GM19043 (cell line): ENCODE measurements at regions not wholly inside any gene's neighbourhood (a gene's known extent, or its start where the extent isn't known, plus 50 kb on each side); places are given as distances from the start of the nearest gene placed in this dataset.
"Not testable (repeated sequence)": the region's sequence is repeated elsewhere in the genome, so short reads cannot be mapped to it uniquely, and the experiment has no call there.

Source experiments
- ATAC-seq: cut with Tn5 transposase; IDR thresholded peaks from one replicate; pipeline ENCODE4 v1.9.1; 2021; ENCODE audit warnings: low read depth; ENCODE audit not compliant: unreplicated experiment

GRCh38 chr13:97520061-97520460, 86.1 kb downstream of the RAP2A start:
- no peak for ATAC-seq

DNA sequence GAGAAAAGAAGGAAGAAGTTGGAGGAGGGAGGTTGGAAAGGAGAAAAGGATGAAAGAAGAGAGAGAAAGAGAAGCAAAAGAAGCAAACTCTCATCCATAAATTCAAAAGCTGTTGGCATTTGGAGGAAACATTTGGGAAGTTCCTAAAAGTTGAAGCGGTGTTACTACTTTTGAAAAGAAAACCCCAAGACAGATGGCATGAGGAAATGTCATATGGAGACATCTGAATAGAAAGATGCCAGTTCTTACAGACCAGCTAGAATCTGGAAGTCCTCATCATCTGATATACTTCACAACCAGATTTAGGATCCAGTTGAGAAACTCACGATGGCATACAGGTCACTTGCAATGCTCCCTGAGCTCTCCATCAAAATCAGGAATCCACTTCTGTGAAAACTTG, 86.9 kb downstream of the RAP2A start:
- ATAC-seq: no peak

- ATAC-seq: no peak
Measured at GRCh38 chr13:97521726-97522125, 87.8 kb downstream of the RAP2A start.

GRCh38 chr13:97522243-97522642, 88.3 kb downstream of the RAP2A start:
- no peak for ATAC-seq

- ATAC-seq: no peak
Measured at GRCh38 chr13:97526556-97526955, 92.6 kb downstream of the RAP2A start.

GRCh38 chr13:97528518-97528917, 94.5 kb downstream of the RAP2A start:
- ATAC-seq: no peak

GRCh38 chr13:97534540-97534939, 100.6 kb downstream of the RAP2A start:
- no peak for ATAC-seq

DNA sequence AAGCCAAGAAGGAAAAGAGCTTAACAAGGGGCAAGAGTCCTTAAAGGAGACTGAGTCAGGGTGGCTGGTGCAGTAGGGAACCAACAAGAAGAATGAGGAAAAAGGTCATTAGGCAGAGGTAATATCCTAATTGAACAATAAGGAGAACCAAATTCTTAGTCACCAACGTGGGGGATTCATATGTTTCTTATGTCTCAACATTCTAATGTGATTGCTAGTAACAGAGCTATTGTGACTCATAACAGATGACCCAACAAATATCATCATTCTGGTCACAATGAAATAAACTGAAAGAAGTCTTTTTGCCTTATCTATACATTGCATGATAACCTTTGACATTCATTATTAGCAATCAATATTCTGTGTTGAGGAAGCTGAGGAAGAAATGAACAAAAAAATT, 101.6 kb downstream of the RAP2A start:
- ATAC-seq: no peak

DNA sequence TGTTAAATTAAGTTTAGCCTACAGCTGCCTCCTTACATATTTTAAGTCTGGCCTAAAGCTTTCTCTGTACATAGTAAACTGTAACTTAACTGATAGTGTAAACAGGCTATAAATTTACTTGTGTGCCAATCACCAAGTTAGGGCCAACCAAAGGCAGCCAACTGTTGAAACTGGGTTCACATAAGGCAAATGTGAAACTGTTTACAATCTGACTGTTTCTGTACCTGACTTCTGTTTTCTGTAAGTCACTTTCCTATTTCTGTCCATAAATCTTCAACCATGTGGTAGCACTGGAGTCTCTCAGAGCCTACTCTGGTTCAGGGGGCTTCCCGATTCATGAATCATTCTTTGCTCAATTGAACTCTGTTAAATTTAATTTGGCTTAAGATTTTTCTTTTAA, 103.1 kb downstream of the RAP2A start:
- ATAC-seq: no peak

GRCh38 chr13:97538203-97538602, 104.2 kb downstream of the RAP2A start:
- no peak for ATAC-seq

DNA sequence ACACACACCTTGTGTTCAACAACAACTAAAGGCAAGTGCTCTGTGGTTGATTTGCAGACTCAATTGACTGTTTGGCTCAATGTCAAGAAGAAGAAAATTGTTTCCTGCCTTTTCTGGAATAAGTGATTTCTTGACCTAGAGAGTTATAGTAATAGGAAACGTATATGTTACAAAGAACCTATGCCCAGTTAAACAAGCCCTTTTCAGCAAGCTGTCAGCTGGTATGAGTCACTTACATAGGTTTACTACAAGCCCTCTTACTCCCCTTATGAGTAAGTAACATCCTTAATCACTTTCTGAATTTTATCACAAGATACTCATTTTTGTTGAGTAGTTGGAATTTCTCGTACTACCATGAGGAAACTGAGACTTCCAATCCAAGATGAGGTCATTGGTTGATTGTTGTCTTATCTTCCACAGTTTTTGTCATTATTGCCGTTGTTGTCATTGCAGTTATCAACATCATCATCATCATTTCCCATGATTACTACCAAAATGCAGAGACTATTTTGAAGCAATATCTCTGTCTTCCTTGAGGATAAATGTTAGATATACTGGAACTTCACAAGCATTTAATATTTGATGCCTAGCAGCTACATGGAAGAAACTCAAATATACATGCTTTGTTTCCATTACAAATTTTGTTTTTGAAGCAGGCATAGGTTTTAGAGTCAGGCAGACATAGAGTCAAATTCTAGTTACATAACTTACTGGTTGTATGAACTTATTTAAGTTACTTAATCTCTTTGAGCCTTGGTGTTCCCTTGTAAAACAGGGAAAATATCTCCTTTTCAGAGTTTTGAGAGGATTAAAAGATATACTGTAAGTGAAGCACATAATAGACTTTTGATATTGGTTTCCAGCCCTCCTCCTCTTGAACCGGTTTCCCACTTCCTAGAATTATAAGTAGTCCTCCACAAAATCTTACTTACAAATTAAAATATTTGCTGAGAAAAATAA, 106.0 kb downstream of the RAP2A start:
- ATAC-seq: no peak

GRCh38 chr13:97540696-97541095, 106.7 kb downstream of the RAP2A start:
- no peak for ATAC-seq

- ATAC-seq: no peak
Measured at GRCh38 chr13:97542102-97542685, 108.2 kb downstream of the RAP2A start.

DNA sequence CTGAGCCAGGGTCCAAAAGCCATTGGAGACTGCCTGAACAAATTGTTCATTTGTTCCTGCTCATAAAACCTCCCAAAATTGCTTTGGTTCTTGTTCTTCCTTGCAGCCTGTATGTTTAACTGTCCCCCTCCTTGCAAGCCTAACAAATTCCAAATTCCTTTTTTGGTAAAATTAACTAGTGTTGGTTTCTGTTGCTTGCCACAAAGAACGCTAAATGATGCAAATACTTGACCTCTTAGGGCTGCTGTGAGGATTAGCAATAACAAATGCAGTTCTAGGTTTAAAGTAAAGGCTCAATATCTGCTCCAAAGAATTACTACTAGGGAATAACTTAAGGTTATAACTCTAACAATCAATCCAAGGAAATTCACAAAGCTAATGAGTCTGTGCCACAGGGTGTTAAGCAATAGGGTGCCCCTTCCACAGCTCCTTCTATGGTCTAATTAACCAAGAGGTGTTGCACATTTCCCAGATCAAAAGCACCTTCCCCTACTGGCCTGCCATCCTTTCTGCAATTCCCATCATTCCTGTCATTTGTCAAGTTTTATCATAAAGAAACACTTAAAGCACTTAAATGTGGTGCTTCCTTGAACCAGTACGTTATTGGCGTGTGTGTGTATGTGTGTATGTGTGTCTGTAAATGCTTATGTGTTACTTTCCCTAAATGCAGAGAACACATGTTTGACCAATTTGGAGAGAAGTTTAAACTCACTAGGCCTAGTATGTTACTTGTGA, 110.2 kb downstream of the RAP2A start:
- no peak for ATAC-seq

GRCh38 chr13:97544971-97545499, 111.1 kb downstream of the RAP2A start:
- not testable (repeated sequence) for ATAC-seq

DNA sequence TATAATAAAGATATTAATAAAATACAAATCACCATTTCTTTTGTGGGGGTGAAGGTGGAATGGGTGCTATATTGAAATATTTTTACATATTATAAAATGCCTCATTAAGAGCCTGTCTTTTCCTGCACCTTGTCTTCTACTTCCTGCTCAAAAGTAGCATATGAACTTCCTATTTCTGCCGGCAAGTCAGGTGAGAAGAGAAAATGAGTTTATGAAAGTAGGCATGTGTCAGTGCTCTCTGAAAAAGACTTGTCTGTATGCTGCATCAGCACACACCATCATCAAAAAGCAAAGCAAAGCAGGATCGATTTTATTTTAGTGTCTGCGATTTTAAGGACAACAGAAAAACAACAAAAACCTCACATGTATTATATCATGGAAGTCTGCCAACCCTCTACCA, 114.2 kb downstream of the RAP2A start:
- ATAC-seq: peak; percentile 69

- ATAC-seq: no peak
Measured at GRCh38 chr13:97548711-97549110, 114.7 kb downstream of the RAP2A start.

- no peak for ATAC-seq
Measured at GRCh38 chr13:97549201-97549600, 115.2 kb downstream of the RAP2A start.

- ATAC-seq: no peak
Measured at GRCh38 chr13:97554496-97554895, 120.5 kb downstream of the RAP2A start.

- no peak for ATAC-seq
Measured at GRCh38 chr13:97555034-97555433, 121.1 kb downstream of the RAP2A start.

DNA sequence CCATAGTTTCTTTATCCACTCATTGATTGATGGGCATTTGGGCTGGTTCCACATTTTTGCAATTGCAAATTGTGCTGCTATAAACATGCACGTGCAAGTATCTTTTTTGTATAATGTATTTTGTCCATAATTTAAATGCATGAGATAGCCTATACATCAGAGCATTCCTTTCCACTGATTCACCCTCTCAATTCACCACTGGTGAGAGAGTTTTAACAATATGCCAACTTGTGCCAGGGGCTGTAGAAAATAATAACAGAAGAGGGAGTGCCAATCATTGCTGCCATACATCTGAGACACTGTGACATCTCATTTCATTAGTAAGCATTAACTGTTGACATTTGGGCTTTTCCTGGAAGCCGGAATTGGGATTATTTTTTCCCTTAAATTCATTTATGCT, 125.1 kb downstream of the RAP2A start:
- ATAC-seq: no peak
